Endothelial cell of umbilical vein (primary cell): ENCODE measurements at regions not wholly inside any gene's neighbourhood (a gene's known extent, or its start where the extent isn't known, plus 50 kb on each side); places are given as distances from the start of the nearest gene placed in this dataset.

ENCODE experiments used
- BruUV-seq: library from RNA; stranded (reverse); fragments of 400-500 nt; replicated peaks from 2 replicates; lab custom pipeline; 2021; lab: Mats Ljungman, UMichigan
- CTCF ChIA-PET: fragments of 300-600, 350-600 bp; sonication (Branson Sonifier 250); formaldehyde crosslinking; loops from one replicate; lab custom pipeline; 2021; ENCODE audit warnings: antibody characterized with exemption, inconsistent platforms; lab: Charles Lee
- POLR2A ChIA-PET: fragments of 300-600, 350-600 bp; sonication (Branson Sonifier 250); formaldehyde crosslinking; loops from one replicate; lab custom pipeline; 2021; ENCODE audit warnings: antibody characterized with exemption, inconsistent platforms; lab: Charles Lee
- DNase-seq: peaks from one replicate; pipeline ENCODE4 v3.0.0-alpha.2; 2011; ENCODE audit warnings: low read depth, low spot score
- FAIRE-seq: peaks from 2 replicates; lab custom pipeline; 2011; peaks lifted over from hg19 to GRCh38; lab: Jason Lieb, UNC
- H2AFZ ChIP-seq: 2 replicates; pipeline ENCODE4 v1.6.0; 2012; ENCODE audit warnings: low read depth, low read length, control low read depth, inconsistent platforms
- H3K27ac ChIP-seq: 2 replicates; pipeline ENCODE4 v1.5.1; 2011; ENCODE audit warnings: low read depth, mild to moderate bottlenecking, control low read depth, low read length, moderate library complexity; ENCODE audit not compliant: insufficient read depth
- H3K27me3 ChIP-seq, 2 experiments: 2 replicates each; pipeline versions ENCODE4 v1.6.0 to v1.6.1; 2011; ENCODE audit warnings: low read length in 2 of 2, mixed read lengths in 1 of 2; ENCODE audit not compliant: control insufficient read depth in 2 of 2, insufficient read depth in 2 of 2
- H3K36me3 ChIP-seq, 2 experiments: 2 replicates in 1 of 2; 3 replicates in 1 of 2; pipeline ENCODE4 v1.5.1; 2011; ENCODE audit warnings: low read length in 2 of 2, mild to moderate bottlenecking in 1 of 2, moderate library complexity in 1 of 2; ENCODE audit not compliant: control insufficient read depth in 2 of 2, insufficient read depth in 2 of 2; ENCODE audit errors: extremely low read depth in 1 of 2
- H3K4me1 ChIP-seq: 3 replicates; pipeline ENCODE4 v1.5.1; 2011; ENCODE audit warnings: mild to moderate bottlenecking, low read length; ENCODE audit not compliant: control insufficient read depth, insufficient read depth; ENCODE audit errors: extremely low read depth
- H3K4me2 ChIP-seq: 2 replicates; pipeline ENCODE4 v1.6.1; 2011; ENCODE audit warnings: low read length, control low read depth, mixed read lengths; ENCODE audit not compliant: insufficient read depth
- H3K4me3 ChIP-seq, 3 experiments: fragments of 200-600 bp in 1 of 3; sonication (generic), shearing (Covaris generic) in 1 of 3; replicated peaks in 1 of 3; 2 replicates each; pipeline ENCODE4 v1.5.1; 2011 to 2016; ENCODE audit warnings: control low read depth in 3 of 3, low read length in 3 of 3, mild to moderate bottlenecking in 2 of 3, inconsistent platforms in 1 of 3, low read depth in 1 of 3, moderate library complexity in 1 of 3; ENCODE audit not compliant: insufficient read depth in 1 of 3
- H3K79me2 ChIP-seq: 2 replicates; pipeline ENCODE4 v1.6.0; 2012; ENCODE audit warnings: low read length, inconsistent platforms; ENCODE audit not compliant: control insufficient read depth, insufficient read depth
- H3K9ac ChIP-seq: replicated peaks from 2 replicates; pipeline ENCODE3; 2011; ENCODE audit warnings: low read length, control low read depth; ENCODE audit not compliant: insufficient read depth; ENCODE audit errors: extremely low read depth
- H3K9me1 ChIP-seq: replicated peaks from 3 replicates; pipeline ENCODE4 v1.6.0; 2011; ENCODE audit warnings: mild to moderate bottlenecking, low read length; ENCODE audit not compliant: control insufficient read depth, insufficient read depth; ENCODE audit errors: extremely low read depth
- H3K9me3 ChIP-seq: replicated peaks from 2 replicates; pipeline ENCODE4 v1.5.1; 2012; ENCODE audit warnings: low read length, inconsistent platforms; ENCODE audit not compliant: control insufficient read depth, insufficient read depth
- H4K20me1 ChIP-seq: replicated peaks from 2 replicates; pipeline ENCODE3; 2011; ENCODE audit warnings: mild to moderate bottlenecking, low read length; ENCODE audit not compliant: control insufficient read depth, insufficient read depth; ENCODE audit errors: extremely low read depth
- EZH2 ChIP-seq: IDR thresholded peaks from 2 replicates; pipeline ENCODE4 v1.6.1; 2012; ENCODE audit warnings: borderline replicate concordance, low read depth, mild to moderate bottlenecking, moderate library complexity, low read length, inconsistent platforms; ENCODE audit not compliant: severe bottlenecking
- FOS ChIP-seq: IDR thresholded peaks from 2 replicates; pipeline ENCODE4 v1.6.1; 2011; ENCODE audit warnings: mild to moderate bottlenecking, low read length, moderate library complexity, borderline replicate concordance; ENCODE audit not compliant: insufficient read depth
- MAX ChIP-seq: IDR thresholded peaks from 2 replicates; pipeline ENCODE4 v1.6.1; 2011; ENCODE audit not compliant: insufficient read depth, insufficient read length
- MYC ChIP-seq: IDR thresholded peaks from one replicate; pipeline ENCODE4 v1.6.1; 2011; ENCODE audit warnings: mild to moderate bottlenecking, low read depth, low read length
- POLR2A ChIP-seq: IDR thresholded peaks from 2 replicates; pipeline ENCODE4 v1.6.1; 2012; ENCODE audit warnings: low read depth, mild to moderate bottlenecking, control low read depth, low read length
- POLR2AphosphoS5 ChIP-seq: IDR thresholded peaks from 2 replicates; pipeline ENCODE4 v1.6.1; 2012; ENCODE audit warnings: low read depth, mild to moderate bottlenecking, control low read depth, low read length, moderate library complexity; ENCODE audit not compliant: insufficient read depth
- dilution Hi-C: fragments of 300-500 bp; cut with MboI; formaldehyde crosslinking; loops from one replicate; pipeline ENCODE4 v1.15.0; 2019; ENCODE audit warnings: low sequenced_read_pairs; ENCODE audit not compliant: extremely low pct_ligation_motif_present
- intact Hi-C: fragments of 100-400 bp; cut with micrococcal nuclease; formaldehyde crosslinking; loops from one replicate; pipeline ENCODE4 v1.10.0; 2022
- TF ChIP-seq, protein P1 (sequence below), 2 donors: IDR thresholded peaks; 1 replicate in 1 of 2; 2 replicates in 1 of 2; pipeline ENCODE4 v1.5.1; 2011; ENCODE audit warnings: low read length in 2 of 2, mild to moderate bottlenecking in 2 of 2, moderate library complexity in 2 of 2, control low read depth in 1 of 2, inconsistent platforms in 1 of 2, low read depth in 1 of 2; ENCODE audit not compliant: insufficient read depth in 1 of 2; ENCODE audit errors: extremely low read depth in 1 of 2

- no TSS peak for BruUV-seq
- TF ChIP-seq FOS (no peak), POLR2AphosphoS5 (no peak), EZH2 (no peak), MYC (no peak), POLR2A (no peak), MAX (no peak)
- TF ChIP-seq, protein P1, sequence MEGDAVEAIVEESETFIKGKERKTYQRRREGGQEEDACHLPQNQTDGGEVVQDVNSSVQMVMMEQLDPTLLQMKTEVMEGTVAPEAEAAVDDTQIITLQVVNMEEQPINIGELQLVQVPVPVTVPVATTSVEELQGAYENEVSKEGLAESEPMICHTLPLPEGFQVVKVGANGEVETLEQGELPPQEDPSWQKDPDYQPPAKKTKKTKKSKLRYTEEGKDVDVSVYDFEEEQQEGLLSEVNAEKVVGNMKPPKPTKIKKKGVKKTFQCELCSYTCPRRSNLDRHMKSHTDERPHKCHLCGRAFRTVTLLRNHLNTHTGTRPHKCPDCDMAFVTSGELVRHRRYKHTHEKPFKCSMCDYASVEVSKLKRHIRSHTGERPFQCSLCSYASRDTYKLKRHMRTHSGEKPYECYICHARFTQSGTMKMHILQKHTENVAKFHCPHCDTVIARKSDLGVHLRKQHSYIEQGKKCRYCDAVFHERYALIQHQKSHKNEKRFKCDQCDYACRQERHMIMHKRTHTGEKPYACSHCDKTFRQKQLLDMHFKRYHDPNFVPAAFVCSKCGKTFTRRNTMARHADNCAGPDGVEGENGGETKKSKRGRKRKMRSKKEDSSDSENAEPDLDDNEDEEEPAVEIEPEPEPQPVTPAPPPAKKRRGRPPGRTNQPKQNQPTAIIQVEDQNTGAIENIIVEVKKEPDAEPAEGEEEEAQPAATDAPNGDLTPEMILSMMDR (IDR thresholded peaks at IDR 0.05; ENCODE audit: extremely low read depth in 1 of 2, insufficient read depth in 1 of 2, low read depth in 1 of 2, low read length in 2 of 2): no peak
- dilution Hi-C loops: no loop called here
Measured at GRCh38 chr5:171651102-171651501, 134.5 kb upstream of the SMIM23 start.

More at GRCh38 chr5:171651102-171651501, 134.5 kb upstream of the SMIM23 start:
- Histone ChIP-seq H3K27me3 (no peaks in the 10 kb centered on the region), H3K27ac (no peak overlapping the region), H3K9me3 (no peaks in the 10 kb centered on the region), H3K4me1 (peaks cover 13% of the 10 kb centered on the region), H3K79me2 (no peaks in the 10 kb centered on the region), H3K9me1 (no peaks in the 10 kb centered on the region), H4K20me1 (no peaks in the 10 kb centered on the region), H3K4me2 (no peak overlapping the region), H3K9ac (no peak overlapping the region), H3K36me3 (no peaks in the 10 kb centered on the region), H2AFZ (no peak overlapping the region), H3K4me3 (no peak overlapping the region)
- no peak for FAIRE-seq
- no peak for DNase-seq
- CTCF ChIA-PET: interaction anchor here (2.0 kb wide), 1 partner anchor 22 kb away, joined by 4 read pairs; no protein-coding TSS in a partner anchor
- POLR2A ChIA-PET: no interaction called here
- intact Hi-C loops: no loop called here
